Activated CD4-positive, alpha-beta T cell treated with anti-CD3 and anti-CD28 coated beads for 4 hours (primary cell): ENCODE measurements at regions not wholly inside any gene's neighbourhood (a gene's known extent, or its start where the extent isn't known, plus 50 kb on each side); places are given as distances from the start of the nearest gene placed in this dataset.

ENCODE experiments used
- DNase-seq, 2 donors: peaks; one replicate each; pipeline ENCODE4 v3.0.0-alpha.2; 2020

DNA sequence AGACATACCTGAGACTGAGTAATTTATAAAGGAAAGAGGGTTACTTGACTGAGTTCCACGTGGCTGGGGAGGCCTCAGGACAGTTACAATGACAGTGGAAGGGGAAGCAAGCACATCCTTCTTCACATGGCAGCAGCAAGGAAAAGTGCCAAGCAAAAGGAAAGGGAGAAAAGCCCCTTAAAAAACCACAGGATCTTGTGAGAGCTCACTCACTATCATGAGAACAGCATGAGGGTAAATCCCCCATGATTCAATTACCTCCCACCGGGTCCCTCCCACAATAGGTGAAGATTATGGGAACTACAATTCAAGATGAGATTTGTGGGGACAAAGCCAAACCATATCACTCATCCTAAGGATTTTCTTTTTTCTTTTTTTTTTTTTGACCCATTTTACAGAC lies 177.8 kb upstream of the EEA1 start:
- no peak for DNase-seq

DNA sequence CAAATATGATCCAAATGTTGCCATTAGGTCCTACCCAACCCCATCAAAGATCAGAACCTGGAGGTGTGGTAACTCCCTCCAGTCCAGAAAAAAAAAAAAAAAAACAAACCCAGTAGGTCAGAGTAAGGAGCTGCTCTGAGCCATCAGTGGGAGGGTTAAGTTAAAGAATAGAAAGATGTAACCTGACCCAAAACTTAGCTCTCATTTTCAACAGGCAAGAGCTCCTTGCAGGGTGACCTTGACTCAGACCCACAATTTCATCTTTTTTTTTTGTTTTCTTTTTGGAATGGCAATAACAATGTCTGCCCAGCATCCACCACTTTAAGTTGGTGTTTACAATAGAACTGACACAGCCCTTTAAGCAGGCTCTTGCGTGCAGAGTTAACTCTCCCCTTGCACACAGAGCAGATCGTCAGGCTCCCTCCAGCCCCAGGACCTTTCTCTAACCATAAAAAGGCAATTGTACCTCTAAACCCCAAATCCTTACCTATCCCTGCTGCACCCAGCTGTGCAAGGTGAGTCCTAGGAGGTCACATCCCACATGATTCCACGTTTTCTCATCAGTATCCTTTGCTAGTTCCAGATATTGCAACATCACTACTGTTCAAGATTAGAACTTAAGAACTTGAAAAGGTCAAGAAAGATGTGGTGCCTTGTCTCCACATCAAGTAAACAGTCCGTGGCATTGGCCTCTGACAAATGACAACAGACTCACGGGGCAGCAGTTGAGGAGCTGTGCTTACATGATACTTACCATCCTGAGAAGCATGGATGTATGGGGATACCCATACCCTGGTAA lies 178.6 kb upstream of the EEA1 start:
- DNase-seq: no peak

DNA sequence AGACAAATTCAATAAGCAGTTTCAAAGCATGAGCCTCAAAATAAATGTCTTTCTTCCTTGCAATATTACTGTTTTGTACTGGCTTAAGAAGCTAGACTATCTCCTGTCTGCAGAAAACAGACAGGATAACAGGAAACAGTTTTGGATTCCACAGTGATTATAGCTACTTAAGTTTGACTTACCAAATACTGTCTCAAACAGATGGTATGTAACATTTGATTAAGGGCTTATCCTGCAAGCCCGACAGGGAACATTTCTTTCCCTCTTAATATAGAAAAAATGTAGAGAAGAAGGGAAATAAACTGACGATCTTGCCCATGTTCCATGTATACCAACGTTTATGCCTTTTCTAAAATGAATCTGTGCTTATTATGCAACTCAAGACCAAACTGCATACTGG lies 179.9 kb upstream of the EEA1 start:
- no peak for DNase-seq

DNA sequence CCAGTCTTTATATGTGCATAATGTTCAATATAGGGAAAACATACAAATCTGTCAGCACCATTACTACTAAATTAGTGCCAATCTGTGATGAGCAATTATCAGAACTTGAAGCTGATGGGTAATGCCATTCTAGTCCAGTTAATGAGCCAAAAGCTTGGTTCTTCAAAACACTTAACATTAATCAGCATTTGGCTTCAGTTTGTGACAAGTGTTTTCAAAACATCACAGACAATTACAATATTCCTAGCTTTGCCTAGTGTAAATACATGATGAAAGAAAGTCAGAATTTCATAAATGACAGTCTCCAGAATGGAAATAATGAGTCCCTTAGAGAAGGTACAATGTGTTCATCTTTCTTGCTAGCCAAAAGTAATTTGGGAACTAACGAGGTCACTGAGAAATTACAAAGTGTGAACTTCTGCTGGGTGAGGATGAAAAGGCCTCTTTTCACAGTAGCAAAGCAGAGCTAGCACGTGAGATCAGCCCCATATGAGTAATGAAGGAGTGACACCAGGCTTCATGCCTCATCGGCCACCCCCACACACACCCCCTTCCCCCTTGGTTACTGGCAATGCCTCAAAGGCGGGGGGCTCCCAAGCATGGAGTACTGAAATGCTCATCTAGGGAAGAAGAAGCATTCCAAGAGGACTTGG lies 180.6 kb upstream of the EEA1 start:
- no peak for DNase-seq

DNA sequence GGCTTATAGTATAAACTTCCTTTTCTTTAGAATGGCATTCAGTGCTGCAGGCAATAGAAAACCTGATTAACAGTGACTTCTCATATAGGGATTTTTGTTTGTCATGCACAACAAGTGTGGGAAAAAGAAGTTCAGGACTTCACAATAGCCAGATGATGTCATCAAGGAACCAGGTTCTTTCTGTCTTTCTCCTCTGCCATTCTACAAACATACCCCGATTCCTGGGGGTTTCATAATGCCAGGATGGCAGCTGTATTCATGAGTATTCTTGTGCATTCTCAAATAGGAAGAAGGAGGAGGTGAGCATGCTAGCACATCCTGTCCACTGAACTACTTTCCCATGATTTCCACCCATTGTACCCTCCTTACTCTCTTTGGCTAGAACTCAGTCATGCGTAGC lies 182.7 kb upstream of the EEA1 start:
- no peak for DNase-seq

DNA sequence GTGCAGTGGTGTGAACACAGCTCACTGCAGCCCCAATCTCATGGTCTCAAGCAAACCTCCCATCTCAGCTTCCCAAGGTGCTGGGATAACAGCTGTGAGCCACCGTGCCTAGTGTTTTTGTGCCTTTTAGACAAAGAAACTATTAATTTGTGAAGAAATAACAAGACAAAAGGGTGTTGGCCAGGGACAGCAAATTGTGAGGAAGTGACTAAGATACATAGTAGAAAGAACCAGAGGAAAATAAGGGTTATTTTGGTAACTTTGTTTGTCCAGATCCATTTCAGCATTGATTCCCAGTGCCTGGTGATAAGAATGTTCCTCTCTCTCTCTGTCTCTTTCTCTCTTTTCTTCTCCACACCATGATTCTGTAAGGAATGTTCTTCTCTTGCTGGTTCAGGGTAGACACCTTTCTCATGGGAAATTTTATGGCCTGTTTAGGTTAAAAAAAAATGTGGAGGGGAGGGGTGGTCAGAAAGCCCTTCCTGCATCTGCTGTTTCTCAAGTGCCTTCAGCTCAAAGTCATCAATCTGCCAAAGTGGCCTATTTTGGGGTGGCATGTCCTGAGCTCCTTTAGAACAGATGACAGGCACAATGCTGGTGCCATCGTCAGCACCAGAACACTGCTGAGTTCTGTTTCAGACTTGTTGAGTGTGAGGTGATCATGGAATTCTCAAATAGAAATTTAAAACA lies 184.4 kb upstream of the EEA1 start:
- DNase-seq: no peak

DNA sequence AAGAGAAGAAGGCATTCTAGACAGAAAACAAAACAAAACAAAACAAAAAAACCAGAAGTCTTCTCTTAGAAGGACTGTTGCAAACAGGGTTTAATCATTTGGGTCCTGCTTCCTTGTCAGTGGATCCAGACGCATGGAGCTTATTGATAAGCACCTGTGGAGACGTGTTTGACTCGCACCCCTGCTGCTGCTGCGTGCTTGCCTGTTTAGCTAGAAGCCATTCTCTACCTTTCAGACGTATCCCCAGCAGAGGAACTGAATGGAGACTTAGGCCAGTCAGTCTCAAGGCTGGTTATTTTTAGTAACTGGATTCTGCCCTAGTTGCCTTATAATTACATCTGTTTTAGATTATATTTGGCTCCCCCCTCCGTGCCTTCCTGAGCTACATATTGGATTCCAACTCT lies 186.1 kb upstream of the EEA1 start:
- DNase-seq: no peak

DNA sequence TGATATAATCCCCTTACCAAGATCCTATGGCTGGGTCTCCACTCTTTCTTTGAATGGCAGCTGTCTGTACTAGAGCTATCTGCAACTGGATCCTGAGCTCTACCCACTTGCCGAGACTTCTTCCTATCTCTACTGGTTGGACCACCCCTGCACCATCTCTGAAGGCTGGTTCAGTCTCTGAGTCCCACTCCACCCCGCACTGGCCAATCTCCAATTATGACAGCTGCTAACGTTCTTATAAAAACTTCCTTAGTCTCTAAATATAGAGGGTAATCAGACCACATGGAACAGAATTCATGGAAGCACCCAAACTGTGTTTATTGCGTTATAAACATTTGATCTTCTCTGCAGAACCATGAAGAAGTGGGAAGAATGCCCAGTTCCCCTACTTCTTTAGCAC lies 186.6 kb upstream of the EEA1 start:
- DNase-seq: no peak

DNA sequence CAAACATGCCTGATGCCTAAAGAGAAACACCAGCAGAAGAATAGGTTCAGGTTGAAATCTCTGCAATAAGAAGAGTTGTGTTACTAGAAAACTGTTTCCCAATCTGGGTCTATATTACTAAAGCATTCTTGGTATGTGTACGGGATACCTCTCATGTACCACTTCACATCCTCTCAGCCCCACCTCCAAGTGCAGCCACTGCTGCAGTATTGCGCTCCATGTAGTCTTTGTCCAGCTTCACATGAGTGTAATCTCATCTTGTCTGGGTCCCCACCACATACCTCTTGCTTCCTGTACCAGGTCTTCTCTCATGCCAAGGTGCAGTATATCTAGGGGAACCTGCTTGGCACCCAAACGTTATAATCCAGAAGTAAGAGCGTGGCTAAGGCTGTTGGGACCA lies 187.5 kb upstream of the EEA1 start:
- no peak for DNase-seq

DNA sequence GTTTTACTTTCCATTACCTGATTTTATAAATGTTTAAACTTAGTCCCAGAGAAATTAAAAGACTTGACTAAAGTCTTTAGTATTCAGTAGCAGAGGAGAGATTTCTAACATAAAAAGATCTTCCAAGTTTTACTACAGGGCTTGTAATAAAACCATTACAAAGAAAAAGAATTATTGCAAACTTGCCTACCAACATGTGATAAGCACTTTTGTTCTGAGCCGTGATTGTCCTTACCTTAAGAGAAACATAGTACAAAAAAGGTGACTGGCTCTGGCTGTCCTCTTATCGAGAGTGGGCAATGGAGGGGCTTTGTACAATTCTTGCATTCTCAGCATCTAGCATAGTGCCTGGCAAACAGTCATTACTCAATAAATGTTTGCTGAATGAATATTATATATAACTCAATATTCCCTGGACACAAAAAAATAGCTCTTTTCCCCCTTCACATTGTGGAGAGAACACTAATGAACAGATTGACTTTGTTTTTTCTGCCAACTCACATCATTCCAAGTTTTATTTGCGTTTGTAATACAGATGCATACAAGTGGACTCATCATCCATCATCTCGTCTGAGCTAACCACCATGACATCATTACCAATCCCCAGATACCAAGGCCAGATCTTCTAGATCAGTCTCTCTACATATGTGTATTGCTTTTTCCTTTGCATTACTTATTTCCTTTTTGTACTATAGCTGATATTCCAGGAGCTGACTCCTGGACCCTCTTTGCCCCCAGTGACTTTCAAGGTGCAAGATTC lies 192.8 kb upstream of the EEA1 start:
- no peak for DNase-seq

DNA sequence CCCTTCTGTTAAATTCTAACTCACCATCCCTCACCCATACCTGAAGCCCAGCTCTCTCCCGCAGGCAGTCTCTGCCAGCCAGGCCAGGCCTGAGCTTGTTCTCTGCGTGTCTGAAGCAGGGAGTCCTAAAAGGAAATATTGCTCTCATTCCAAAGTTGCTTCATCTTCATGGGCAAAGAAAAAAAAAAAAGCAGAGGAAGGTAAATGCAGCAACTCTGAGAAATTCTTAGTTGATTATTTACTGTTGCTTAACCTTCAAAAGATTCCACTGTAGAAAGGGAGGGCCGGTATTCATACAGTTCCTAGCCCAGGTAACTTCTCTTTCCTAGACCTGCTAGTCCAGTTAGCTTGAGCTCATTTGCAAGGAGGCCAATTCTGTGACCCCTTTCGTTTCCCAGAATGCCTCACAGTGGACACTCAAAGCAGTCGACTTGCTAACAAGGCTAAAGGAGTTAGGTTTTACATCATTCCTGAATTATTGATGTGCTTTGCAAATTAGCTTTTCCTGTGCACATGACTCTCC lies 193.5 kb upstream of the EEA1 start:
- DNase-seq: no peak

DNA sequence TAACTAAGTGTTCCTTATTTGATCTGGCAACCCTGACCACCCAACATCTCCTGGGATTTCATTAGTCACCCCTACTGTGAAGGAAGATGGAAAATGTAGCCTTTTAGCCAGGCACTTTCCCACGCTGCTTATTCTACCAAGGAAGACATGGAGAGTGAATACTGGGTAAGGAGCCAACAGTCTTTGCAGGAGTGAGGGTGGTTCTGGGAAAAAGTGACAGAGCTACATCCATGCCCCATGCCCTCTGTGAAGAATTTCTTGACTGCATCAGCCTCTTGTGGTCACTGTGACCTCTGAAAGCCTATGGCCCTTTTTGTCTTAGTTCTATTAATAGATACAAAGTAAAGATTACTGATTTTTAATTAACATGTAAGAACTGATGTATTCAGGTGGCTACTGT lies 196.0 kb upstream of the EEA1 start:
- no peak for DNase-seq

DNA sequence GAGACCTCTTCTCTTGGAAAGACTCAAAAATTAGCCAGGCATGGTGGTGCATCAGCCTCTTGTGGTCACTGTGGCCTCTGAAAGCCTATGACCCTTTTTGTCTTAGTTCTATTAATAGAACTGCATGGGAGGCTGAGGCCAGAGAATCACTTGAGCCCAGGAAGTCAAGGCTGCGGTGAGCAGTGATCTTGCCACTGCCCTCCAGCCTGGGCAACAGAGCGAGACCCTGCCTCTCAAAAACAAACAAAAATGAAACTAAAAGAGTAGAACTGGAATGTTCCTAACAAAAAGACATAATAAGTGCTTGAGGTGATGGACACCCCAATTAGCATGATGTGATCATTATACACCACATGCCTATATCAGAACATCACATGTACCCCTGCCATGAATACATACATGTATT lies 197.0 kb upstream of the EEA1 start:
- DNase-seq: no peak

DNA sequence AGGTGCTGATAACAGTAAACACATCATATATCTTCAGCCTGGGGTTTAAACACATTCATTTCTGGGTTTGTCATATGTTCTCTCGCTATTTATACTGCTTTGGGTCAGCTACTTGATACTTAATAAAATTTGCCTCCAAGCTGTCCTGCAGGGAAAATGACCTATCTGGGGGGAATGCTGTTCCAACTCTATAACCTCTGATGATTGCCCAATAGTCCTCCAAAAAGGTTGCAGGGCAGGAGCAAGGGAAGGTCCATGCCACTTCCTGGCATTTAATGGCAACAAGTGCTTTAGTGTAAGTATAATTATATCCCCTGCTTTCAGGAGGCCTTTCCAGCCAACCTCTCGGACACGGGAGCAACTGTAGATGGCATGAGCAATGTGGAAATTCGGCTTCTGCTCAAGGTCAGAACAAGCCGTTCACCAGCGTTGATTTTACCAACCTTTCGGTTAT lies 198.0 kb upstream of the EEA1 start:
- no peak for DNase-seq

DNA sequence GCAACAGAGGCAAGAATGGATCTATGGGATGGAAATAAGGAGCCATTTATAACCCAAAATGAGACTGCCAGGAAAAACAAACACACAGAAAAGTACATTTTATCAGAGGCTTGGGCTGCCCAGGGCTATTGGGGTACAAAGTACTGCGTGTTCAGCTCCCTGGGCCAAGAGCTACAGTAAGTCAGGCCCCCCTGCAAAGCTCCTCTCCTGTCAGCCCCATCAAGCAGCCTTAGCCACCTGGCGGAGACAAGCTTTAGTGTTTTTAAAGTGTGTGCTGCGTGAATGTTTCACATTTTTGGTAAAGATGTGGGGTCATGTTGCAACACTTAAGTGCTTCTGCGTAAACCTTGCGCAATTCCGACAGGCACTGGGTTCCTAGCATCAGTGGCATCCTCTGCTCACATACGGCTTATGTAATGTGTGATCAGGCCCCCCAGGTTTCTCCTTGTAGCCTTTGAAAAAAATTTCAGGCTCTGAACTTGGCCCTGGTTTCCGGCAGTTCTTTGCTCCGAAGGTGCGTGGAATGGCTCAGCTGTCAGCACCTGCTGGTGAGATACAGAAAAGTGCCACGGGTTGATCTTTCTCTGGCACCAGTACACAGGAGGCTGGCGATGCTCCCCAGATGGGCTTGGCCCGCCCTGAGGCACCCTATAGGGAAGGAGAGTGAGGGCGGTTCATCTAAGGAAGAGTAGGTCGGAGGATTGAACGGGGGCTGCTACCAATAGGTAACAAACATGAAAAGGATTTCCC lies 198.7 kb upstream of the EEA1 start:
- DNase-seq: no peak

DNA sequence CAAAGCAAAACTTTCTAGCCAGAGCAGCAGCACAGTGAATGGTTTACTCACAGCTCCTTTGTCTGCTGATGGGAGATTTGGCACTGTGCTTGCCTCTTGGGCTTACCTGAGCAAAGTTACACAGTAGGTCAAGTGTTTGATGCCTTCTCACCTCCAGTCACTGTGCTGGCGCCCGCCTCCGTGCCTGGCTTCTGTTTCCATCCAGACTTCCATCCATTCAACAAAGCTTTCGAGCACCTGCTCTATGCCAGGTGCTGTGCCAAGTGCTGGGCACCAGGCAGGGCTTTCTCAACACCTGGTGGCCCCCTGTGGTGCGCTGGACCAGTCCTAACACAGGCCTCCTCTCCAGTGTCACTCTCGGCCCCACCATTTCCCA lies 199.2 kb upstream of the EEA1 start:
- no peak for DNase-seq

DNA sequence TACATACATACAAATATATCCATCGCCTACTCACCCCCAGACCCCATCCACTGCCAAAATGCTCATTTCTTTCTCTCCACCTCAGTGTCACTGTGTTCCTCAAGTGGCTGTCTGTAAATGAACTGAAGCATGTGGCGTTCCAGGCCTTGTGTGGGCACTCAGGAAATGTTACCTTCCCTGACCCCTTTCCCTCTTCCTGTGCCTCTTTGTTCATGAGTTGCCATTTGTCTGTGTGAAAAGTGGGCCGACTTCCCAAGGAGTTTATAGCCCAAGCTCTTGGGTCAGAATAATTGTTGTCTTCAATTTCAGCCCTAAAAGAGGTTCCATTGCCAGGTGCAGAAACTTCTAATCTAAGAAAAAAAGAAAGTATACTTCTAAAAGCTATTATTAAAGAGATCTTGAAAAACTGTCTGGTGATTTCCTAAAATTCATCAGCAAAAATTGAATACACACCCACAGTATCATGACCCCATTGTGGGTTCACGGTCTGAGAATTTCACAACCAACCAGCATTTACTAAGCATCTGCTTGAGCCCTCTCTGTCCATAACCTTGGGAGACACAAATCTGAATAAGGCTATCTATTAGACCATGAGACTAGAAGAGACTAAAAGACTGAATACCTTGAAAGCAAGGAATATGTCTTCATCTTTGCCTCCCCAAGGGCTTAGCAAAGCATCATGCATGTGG lies 201.4 kb upstream of the EEA1 start:
- no peak for DNase-seq

DNA sequence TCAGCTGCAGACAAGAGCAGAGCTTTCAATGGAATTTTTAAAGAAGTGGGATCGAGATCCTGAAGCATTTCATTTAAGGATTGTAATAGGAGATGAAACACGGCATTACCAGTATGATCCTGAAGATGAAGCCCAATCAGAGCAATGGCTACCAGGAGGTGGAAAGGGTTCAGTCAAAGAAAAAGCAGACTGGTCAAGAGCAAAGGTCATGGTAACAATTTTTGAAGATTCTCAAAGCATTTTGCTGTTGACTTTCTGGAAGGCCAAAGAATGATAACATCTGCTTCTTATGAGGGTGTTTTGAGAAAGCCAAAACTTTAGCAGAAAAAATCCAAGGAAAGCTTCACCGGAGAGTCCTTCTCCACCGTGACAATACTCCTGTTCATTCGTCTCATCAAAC lies 204.3 kb upstream of the EEA1 start:
- no peak for DNase-seq

DNA sequence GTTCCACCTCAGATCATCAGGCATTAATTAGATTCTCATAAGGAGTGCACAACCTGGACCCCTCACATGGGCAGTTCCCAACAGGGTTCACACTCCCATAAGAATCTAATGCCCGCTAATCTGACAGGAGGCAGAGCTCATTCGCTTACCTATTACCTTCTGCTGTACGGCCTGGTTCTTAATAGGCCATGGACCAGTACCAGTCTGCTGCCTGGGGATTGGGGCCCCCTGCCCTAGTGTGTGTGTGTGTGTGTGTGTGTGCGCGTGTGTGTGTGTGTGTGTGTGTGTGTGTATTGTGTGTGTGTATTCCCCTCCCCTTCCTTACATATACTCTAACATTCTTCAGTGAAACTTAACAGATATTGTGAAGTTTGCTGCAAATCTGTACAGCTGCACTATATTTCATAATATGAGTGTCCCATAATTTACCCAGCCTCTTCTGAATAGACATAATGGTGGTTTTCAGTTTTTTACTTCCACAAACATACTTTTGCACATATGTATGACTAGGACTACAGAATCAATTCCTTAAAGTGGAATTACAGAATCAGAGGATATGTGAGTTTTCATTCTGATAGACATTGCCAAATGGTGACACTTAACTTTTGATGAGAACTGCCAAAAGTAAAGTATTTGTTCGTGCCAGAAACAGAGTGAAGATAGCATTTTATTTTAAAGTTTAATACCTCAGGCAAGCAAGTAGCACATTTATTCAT lies 205.2 kb upstream of the EEA1 start:
- no peak for DNase-seq

DNA sequence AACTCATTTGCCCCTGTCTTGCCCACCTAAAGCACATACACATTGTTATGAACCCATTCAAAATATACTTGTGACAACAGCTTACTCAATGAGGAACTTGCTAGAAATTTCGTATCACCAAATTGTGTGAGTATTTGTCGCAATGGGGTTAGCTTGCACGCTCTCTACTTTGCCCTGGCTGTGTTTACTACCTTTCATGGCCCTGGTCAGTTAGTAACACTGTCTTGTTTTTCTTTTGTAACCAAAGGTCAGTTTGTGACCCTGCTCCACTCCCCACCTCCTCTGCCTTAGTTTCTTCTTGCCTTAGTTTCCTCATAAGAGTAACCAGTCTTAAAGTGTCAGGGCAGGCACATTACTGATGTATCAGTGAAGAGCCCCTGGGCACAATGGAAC lies 205.8 kb upstream of the EEA1 start:
- DNase-seq: no peak
